HL-60 (cell line): ENCODE measurements at regions not wholly inside any gene's neighbourhood (a gene's known extent, or its start where the extent isn't known, plus 50 kb on each side); places are given as distances from the start of the nearest gene placed in this dataset.

ENCODE experiments used
- DNase-seq, 2 experiments: peaks; one replicate each; pipeline ENCODE4 v3.0.0-alpha.2; 2010 to 2020; ENCODE audit warnings: low read depth in 1 of 2, low spot score in 1 of 2
- H3K27ac ChIP-seq: fragments of 250-450 bp; sonication (Bioruptor Pico); replicated peaks from 2 replicates; pipeline ENCODE4 v1.5.1; 2020; ENCODE audit warnings: mild to moderate bottlenecking, moderate library complexity
- H3K27me3 ChIP-seq: fragments of 250-450 bp; sonication (Bioruptor Pico); 2 replicates; pipeline ENCODE4 v1.5.1; 2021; ENCODE audit warnings: mild to moderate bottlenecking, moderate library complexity; ENCODE audit not compliant: insufficient read depth, poor library complexity, severe bottlenecking
- H3K4me3 ChIP-seq: replicated peaks from 2 replicates; pipeline ENCODE4 v1.5.1; 2011; ENCODE audit warnings: mild to moderate bottlenecking, control low read depth, low read length; ENCODE audit not compliant: insufficient read depth
- GABPA ChIP-seq: IDR thresholded peaks from 2 replicates; pipeline ENCODE4 v1.6.1; 2012; ENCODE audit warnings: low read depth
- POLR2AphosphoS5 ChIP-seq: IDR thresholded peaks from 2 replicates; pipeline ENCODE4 v1.6.1; 2012; ENCODE audit warnings: low read depth
- SPI1 ChIP-seq: IDR thresholded peaks from 2 replicates; pipeline ENCODE4 v1.6.1; 2012; ENCODE audit warnings: low read depth, mild to moderate bottlenecking, borderline replicate concordance
- TF ChIP-seq, protein P1 (sequence below): IDR thresholded peaks from 2 replicates; pipeline ENCODE4 v1.6.1; 2012; ENCODE audit warnings: low read depth; ENCODE audit not compliant: insufficient replicate concordance
- TF ChIP-seq, protein P2 (sequence below): IDR thresholded peaks from one replicate; pipeline ENCODE4 v1.5.1; 2011; ENCODE audit warnings: low read length, control low read depth, inconsistent platforms; ENCODE audit not compliant: insufficient read depth

DNA sequence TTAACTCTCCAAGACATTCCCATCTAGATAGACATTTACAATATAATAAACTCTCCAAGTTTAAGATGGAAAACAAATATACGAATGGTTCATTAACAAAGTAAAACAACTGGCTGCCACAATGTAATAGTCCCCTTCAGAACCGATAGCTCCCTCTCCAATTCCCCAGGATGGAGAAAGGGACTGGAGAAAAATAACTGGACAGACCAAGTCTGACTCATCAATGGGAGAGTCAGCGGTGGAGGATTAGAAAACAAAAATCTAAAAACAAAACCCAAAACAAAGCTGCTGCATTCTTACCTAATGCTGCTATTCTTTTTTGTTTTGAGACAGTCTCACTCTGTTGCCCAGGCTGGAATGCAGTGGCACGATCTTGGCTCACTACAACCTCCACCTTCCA is 468.1 kb downstream of the SHQ1 start:
- Histone ChIP-seq H3K27ac (no peak overlapping the region; the same call in 1 of the 2 replicates), H3K4me3 (no peak overlapping the region), H3K27me3 (no peaks in the 10 kb centered on the region)
- TF ChIP-seq GABPA = no peak
- TF ChIP-seq, protein P1, sequence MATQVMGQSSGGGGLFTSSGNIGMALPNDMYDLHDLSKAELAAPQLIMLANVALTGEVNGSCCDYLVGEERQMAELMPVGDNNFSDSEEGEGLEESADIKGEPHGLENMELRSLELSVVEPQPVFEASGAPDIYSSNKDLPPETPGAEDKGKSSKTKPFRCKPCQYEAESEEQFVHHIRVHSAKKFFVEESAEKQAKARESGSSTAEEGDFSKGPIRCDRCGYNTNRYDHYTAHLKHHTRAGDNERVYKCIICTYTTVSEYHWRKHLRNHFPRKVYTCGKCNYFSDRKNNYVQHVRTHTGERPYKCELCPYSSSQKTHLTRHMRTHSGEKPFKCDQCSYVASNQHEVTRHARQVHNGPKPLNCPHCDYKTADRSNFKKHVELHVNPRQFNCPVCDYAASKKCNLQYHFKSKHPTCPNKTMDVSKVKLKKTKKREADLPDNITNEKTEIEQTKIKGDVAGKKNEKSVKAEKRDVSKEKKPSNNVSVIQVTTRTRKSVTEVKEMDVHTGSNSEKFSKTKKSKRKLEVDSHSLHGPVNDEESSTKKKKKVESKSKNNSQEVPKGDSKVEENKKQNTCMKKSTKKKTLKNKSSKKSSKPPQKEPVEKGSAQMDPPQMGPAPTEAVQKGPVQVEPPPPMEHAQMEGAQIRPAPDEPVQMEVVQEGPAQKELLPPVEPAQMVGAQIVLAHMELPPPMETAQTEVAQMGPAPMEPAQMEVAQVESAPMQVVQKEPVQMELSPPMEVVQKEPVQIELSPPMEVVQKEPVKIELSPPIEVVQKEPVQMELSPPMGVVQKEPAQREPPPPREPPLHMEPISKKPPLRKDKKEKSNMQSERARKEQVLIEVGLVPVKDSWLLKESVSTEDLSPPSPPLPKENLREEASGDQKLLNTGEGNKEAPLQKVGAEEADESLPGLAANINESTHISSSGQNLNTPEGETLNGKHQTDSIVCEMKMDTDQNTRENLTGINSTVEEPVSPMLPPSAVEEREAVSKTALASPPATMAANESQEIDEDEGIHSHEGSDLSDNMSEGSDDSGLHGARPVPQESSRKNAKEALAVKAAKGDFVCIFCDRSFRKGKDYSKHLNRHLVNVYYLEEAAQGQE = no peak
- DNase-seq = no peak

DNA sequence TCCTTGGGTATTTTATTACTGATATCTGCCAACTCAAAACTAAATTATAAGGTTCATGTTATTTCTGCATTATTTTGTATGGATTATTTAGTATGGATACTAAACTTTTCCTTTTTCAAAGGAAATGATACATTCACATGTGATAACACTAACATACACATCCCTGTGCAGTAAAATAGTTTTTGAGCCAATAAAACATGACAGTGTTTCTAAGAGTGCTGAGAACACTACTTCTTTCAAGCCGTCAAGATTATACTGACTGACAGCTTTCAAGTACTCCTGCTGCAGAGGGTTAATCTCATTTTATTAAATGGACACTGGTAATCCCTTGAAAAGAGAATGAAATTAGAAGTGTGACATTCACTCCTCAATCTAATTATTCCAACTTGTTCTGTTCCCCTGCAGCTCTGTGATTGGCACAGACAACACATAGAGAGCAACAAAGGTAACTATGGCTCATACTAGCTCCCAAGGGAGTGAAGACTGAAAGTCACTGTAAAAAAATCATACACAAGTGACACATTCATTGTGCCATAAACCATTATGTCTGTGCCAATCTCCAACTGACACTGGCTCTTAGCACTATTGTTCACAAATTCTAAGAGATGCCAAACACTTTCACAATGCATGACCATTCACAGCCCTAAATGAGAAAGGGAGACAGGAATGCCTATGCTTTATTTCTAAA is 468.6 kb downstream of the SHQ1 start:
- peak overlapping the region; percentile 26 for H3K27ac ChIP-seq
- TF ChIP-seq GABPA (no peak), SPI1 (no peak), POLR2AphosphoS5 (no peak)
- TF ChIP-seq, protein P2, sequence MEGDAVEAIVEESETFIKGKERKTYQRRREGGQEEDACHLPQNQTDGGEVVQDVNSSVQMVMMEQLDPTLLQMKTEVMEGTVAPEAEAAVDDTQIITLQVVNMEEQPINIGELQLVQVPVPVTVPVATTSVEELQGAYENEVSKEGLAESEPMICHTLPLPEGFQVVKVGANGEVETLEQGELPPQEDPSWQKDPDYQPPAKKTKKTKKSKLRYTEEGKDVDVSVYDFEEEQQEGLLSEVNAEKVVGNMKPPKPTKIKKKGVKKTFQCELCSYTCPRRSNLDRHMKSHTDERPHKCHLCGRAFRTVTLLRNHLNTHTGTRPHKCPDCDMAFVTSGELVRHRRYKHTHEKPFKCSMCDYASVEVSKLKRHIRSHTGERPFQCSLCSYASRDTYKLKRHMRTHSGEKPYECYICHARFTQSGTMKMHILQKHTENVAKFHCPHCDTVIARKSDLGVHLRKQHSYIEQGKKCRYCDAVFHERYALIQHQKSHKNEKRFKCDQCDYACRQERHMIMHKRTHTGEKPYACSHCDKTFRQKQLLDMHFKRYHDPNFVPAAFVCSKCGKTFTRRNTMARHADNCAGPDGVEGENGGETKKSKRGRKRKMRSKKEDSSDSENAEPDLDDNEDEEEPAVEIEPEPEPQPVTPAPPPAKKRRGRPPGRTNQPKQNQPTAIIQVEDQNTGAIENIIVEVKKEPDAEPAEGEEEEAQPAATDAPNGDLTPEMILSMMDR = no peak
- TF ChIP-seq, protein P1 = no peak
- DNase-seq = no peak
- no peak overlapping the region for H3K4me3 ChIP-seq
- no peaks in the 10 kb centered on the region for H3K27me3 ChIP-seq

DNA sequence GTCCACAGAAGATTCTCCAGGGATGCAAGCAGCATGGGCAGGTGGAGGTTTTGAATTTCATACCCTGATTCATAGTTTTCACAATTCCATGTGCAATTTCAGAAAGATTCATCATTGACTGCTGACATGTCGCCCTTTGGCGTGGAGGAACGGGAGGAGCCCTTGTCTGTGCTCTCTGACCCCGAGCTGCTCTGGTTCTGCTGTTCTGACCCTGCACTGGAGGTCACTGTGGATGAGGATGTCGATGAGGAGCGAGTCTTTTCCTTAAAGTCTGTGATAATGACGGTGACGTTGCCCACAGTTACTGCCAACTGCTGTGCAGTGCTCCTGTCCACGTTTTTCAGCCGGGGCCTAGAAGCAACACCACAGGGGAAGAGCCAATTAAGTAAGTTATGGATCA is 470.0 kb downstream of the SHQ1 start:
- Histone ChIP-seq H3K27me3 (no peaks in the 10 kb centered on the region), H3K27ac (no peak overlapping the region), H3K4me3 (no peak overlapping the region)
- no peak for DNase-seq
- TF ChIP-seq POLR2AphosphoS5 (no peak), SPI1 (no peak), GABPA (no peak)
- TF ChIP-seq, protein P1 = no peak
- TF ChIP-seq, protein P2 = no peak
